ENCODE measurements at regions not wholly inside any gene's neighbourhood (a gene's known extent, or its start where the extent isn't known, plus 50 kb on each side); places are given as distances from the start of the nearest gene placed in this dataset.

DNA sequence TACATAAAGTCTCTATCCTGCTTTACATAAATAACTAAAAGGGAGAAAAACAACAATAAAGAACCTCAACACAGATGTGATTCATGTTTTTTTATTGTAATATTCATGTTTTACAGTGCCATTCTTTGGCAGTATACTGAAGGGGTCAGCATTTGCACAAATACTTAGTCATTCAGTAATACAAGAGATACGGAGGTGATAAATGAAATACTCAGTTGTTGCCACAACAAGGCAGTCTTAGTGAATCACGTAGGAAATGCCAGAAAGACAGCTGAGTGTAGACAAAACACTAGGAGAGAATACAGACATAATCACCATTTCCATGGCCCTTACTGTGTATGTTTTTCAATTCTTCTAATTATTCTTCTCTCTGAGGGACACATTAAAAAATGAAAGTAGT is 910.4 kb downstream of the METTL15 start:
- TF ChIP-seq FOXM1 (IDR thresholded peaks at IDR 0.05; ENCODE audit: borderline replicate concordance): no peak
- no peak for TF ChIP-seq ELF4 (IDR thresholded peaks at IDR 0.05)
- no peak for TF ChIP-seq SP1 (IDR thresholded peaks at IDR 0.05)
- TF ChIP-seq, protein P1, sequence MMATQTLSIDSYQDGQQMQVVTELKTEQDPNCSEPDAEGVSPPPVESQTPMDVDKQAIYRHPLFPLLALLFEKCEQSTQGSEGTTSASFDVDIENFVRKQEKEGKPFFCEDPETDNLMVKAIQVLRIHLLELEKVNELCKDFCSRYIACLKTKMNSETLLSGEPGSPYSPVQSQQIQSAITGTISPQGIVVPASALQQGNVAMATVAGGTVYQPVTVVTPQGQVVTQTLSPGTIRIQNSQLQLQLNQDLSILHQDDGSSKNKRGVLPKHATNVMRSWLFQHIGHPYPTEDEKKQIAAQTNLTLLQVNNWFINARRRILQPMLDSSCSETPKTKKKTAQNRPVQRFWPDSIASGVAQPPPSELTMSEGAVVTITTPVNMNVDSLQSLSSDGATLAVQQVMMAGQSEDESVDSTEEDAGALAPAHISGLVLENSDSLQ (IDR thresholded peaks at IDR 0.05): no peak
- no peak for TF ChIP-seq CTBP1 (IDR thresholded peaks at IDR 0.05; ENCODE audit: borderline replicate concordance)
- no peak for TF ChIP-seq ZNF384 (IDR thresholded peaks at IDR 0.05)
- no peak for TF ChIP-seq HDGF (IDR thresholded peaks at IDR 0.05; ENCODE audit: borderline replicate concordance)
- no peak for TF ChIP-seq SUZ12 (IDR thresholded peaks at IDR 0.05)
- no peak for TF ChIP-seq BHLHE40 (IDR thresholded peaks at IDR 0.05; ENCODE audit: borderline replicate concordance)
- no peak for TF ChIP-seq TARDBP (IDR thresholded peaks at IDR 0.05)
- TF ChIP-seq FOXA1 (IDR thresholded peaks at IDR 0.05): no peak
- no peak for TF ChIP-seq ARNT (IDR thresholded peaks at IDR 0.05)
- no peak for TF ChIP-seq FOXK2 (IDR thresholded peaks at IDR 0.05)
